SK-N-MC (cell line): ENCODE measurements at regions not wholly inside any gene's neighbourhood (a gene's known extent, or its start where the extent isn't known, plus 50 kb on each side); places are given as distances from the start of the nearest gene placed in this dataset.

Experiments
- EZH2 ChIP-seq: fragments of 200-600 bp; sonication (generic); IDR thresholded peaks from one replicate; pipeline ENCODE4 v1.6.1; 2017; ENCODE audit warnings: antibody characterized with exemption
- FOXP2 ChIP-seq: optimal IDR thresholded peaks from 2 replicates; pipeline ENCODE3; 2011; ENCODE audit warnings: mild to moderate bottlenecking, moderate library complexity; ENCODE audit not compliant: insufficient read depth; ENCODE audit errors: extremely low read length, control extremely low read depth
- POLR2AphosphoS5 ChIP-seq: IDR thresholded peaks from 2 replicates; pipeline ENCODE4 v1.6.1; 2012; ENCODE audit warnings: mild to moderate bottlenecking, low read depth, low read length, borderline replicate concordance

DNA sequence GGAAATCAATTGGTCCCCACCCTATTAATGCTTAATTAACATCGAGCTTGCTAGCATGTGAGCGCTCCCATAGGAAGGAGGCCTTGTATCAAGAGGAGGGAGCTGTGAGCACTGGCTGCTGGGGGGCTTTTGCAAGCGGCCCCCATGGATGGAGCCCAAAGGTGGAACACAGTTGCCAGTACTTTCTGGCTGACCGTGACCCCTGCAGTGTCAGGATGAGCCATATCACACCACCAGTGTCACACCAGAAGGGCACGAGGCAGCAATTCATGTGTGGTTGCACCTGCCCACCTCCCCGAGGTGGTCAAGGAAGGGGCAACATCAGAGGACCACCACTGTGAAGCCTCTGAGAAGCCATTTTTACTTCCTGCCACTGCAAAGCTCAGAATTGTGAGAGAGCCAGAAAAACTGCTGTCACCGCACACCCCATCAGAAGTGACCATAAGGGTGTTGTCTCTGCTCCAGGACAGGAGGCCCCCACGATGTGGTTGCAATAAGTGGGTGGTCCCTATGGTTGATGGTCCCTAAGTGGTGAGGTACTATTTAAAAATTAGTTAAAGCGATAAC lies 99.8 kb upstream of the RAB6C start:
- TF ChIP-seq POLR2AphosphoS5 = no peak
- no peak for TF ChIP-seq EZH2
- no peak for TF ChIP-seq FOXP2
